HCT116 (cell line): ENCODE measurements at regions not wholly inside any gene's neighbourhood (a gene's known extent, or its start where the extent isn't known, plus 50 kb on each side); places are given as distances from the start of the nearest gene placed in this dataset.

Experiments
- ATAC-seq: fragments of 200-7000 bp; cut with Tn5 transposase; 2 replicates; pipeline ENCODE4 v1.9.1; 2020; ENCODE audit warnings: mild to moderate bottlenecking, moderate library complexity
- BruUV-seq: library from RNA; stranded (reverse); fragments of 400-500 nt; replicated peaks from 2 replicates; lab custom pipeline; 2021; lab: Mats Ljungman, UMichigan
- CTCF ChIA-PET: fragments of 300-600 bp; sonication (Branson Sonifier 250); formaldehyde crosslinking; loops from one replicate; lab custom pipeline; 2021; ENCODE audit warnings: antibody characterized with exemption; lab: Charles Lee
- POLR2A ChIA-PET: fragments of 300-600, 350-600 bp; sonication (Branson Sonifier 250); formaldehyde crosslinking; loops from one replicate; lab custom pipeline; 2021; ENCODE audit warnings: antibody characterized with exemption; lab: Charles Lee
- RAD21 ChIA-PET, 2 experiments: fragments of 300-600 bp; sonication (Branson Sonifier 250); formaldehyde crosslinking; loops; one replicate each; lab custom pipeline; 2023; ENCODE audit warnings: low total read pairs in 2 of 2; ENCODE audit not compliant: uncharacterized antibody in 2 of 2, unreplicated experiment in 2 of 2, low non-redundant PET in 1 of 2; lab: Charles Lee
- DNase-seq: peaks from one replicate; pipeline ENCODE4 v3.0.0-alpha.2; 2010; ENCODE audit warnings: low read depth, low spot score
- H2AFZ ChIP-seq: fragments of 200-600 bp; shearing (Covaris generic), sonication (generic); 2 replicates; pipeline ENCODE4 v1.6.1; 2017; ENCODE audit warnings: low read depth, mixed run types, mixed read lengths, antibody characterized with exemption, low read length; ENCODE audit not compliant: poor library complexity, severe bottlenecking
- H3K27ac ChIP-seq: 2 replicates; pipeline ENCODE4 v1.5.1; 2012; ENCODE audit warnings: low read depth, low read length
- H3K27me3 ChIP-seq: fragments of 200-600 bp; sonication (generic); 2 replicates; pipeline ENCODE4 v1.6.1; 2016; ENCODE audit warnings: mixed run types, low read length, mixed read lengths; ENCODE audit not compliant: insufficient read depth
- H3K36me3 ChIP-seq, 2 experiments: fragments of 200-500 bp in 1 of 2; fragments of 200-600 bp in 1 of 2; sonication (Bioruptor generic) in 1 of 2; sonication (generic) in 1 of 2; 2 replicates each; pipeline versions ENCODE4 v1.5.1 to v1.6.1; 2014 to 2016; ENCODE audit warnings: low read length in 2 of 2, inconsistent platforms in 1 of 2, mixed read lengths in 1 of 2, mixed run types in 1 of 2; ENCODE audit not compliant: insufficient read depth in 2 of 2, control insufficient read depth in 1 of 2
- H3K4me1 ChIP-seq, 2 experiments: fragments of 200-600 bp in 1 of 2; sonication (generic) in 1 of 2; 2 replicates each; pipeline versions ENCODE4 v1.5.1 to v1.6.1; 2012 to 2017; ENCODE audit warnings: low read length in 2 of 2, inconsistent platforms in 1 of 2, mild to moderate bottlenecking in 1 of 2, mixed read lengths in 1 of 2, mixed run types in 1 of 2, moderate library complexity in 1 of 2; ENCODE audit not compliant: insufficient read depth in 2 of 2, control insufficient read depth in 1 of 2
- H3K4me2 ChIP-seq: fragments of 200-600 bp; sonication (generic); 2 replicates; pipeline ENCODE4 v1.6.1; 2017; ENCODE audit warnings: mixed run types, low read length, mixed read lengths
- H3K4me3 ChIP-seq, 2 experiments: fragments of 200-600 bp in 1 of 2; sonication (generic) in 1 of 2; replicated peaks in 1 of 2; 2 replicates each; pipeline ENCODE4 v1.5.1; 2011 to 2016; ENCODE audit warnings: low read length in 2 of 2, control low read depth in 1 of 2, low read depth in 1 of 2, mild to moderate bottlenecking in 1 of 2, mixed read lengths in 1 of 2, mixed run types in 1 of 2
- H3K79me2 ChIP-seq: fragments of 200-600 bp; sonication (generic); 2 replicates; pipeline ENCODE4 v1.6.1; 2017; ENCODE audit warnings: mild to moderate bottlenecking, mixed run types, low read length, moderate library complexity, mixed read lengths; ENCODE audit not compliant: insufficient read depth
- H3K9ac ChIP-seq: fragments of 200-600 bp; sonication (generic); 2 replicates; pipeline ENCODE4 v1.6.1; 2016; ENCODE audit warnings: low read length, mixed read lengths
- H3K9me2 ChIP-seq: fragments of 200-600 bp; sonication (generic), shearing (Covaris generic); 2 replicates; pipeline ENCODE4 v1.6.1; 2017; ENCODE audit warnings: mixed run types, mild to moderate bottlenecking, moderate library complexity; ENCODE audit not compliant: insufficient read depth
- H3K9me3 ChIP-seq, 2 experiments: fragments of 200-500 bp in 1 of 2; fragments of 200-600 bp in 1 of 2; sonication (Bioruptor generic) in 1 of 2; sonication (generic) in 1 of 2; 2 replicates each; pipeline ENCODE4 v1.6.1; 2014 to 2017; ENCODE audit warnings: low read length in 2 of 2, mixed read lengths in 2 of 2, inconsistent platforms in 1 of 2, low read depth in 1 of 2, mild to moderate bottlenecking in 1 of 2, mixed run types in 1 of 2, moderate library complexity in 1 of 2; ENCODE audit not compliant: control insufficient read depth in 1 of 2, insufficient read depth in 1 of 2
- H4K20me1 ChIP-seq: fragments of 200-600 bp; sonication (generic), shearing (Covaris generic); 2 replicates; pipeline ENCODE4 v1.6.1; 2017; ENCODE audit warnings: mixed run types, mild to moderate bottlenecking, moderate library complexity; ENCODE audit not compliant: insufficient read depth
- RAD21 ChIP-seq: IDR thresholded peaks from 2 replicates; pipeline ENCODE4 v1.6.1; 2012; ENCODE audit warnings: low read depth, mild to moderate bottlenecking
- intact Hi-C: fragments of 100-400 bp; cut with micrococcal nuclease; formaldehyde crosslinking; loops from 2 replicates; pipeline ENCODE4 v1.10.0; 2022
- TF ChIP-seq, protein P1 (sequence below), 3 experiments: fragments of 200-600 bp in 1 of 3; sonication (generic) in 1 of 3; IDR thresholded peaks in 2 of 3; conservative IDR thresholded peaks in 1 of 3; 2 replicates each; pipeline ENCODE4 v1.5.1; 2012 to 2017; ENCODE audit warnings: low read depth in 2 of 3, low read length in 2 of 3, antibody characterized with exemption in 1 of 3, borderline replicate concordance in 1 of 3, control low read depth in 1 of 3, mild to moderate bottlenecking in 1 of 3, mixed read lengths in 1 of 3, mixed run types in 1 of 3, moderate library complexity in 1 of 3; ENCODE audit not compliant: insufficient read depth in 1 of 3
- TF ChIP-seq, protein P2 (sequence below): IDR thresholded peaks from 2 replicates; pipeline ENCODE4 v1.6.1; 2012; ENCODE audit warnings: low read depth

DNA sequence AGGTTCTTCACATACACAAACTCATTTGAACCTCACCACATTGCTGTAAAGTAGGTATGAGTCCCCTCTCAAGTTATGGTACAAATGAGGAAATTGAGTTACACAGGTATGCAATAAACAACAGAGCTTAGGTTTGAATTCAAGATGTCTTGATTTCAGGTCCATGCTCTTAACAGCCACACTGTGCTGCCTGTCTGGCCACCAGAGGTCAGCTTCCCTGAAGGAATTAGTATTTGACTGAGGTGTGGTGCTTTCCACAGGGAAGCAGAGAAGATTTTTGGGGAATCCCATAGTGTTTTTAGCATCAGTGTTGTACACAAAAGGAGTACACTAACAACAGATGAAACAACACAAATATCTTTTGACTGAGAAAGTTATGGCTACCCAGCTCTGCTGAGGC lies 94.4 kb upstream of the ITGA1 start:
- H3K9me3 ChIP-seq = no peaks in the 10 kb centered on the region
- no peak overlapping the region for H2AFZ ChIP-seq
- H3K9me2 ChIP-seq = no peaks in the 10 kb centered on the region
- H3K4me2 ChIP-seq = no peak overlapping the region
- no peaks in the 10 kb centered on the region for H3K4me1 ChIP-seq
- DNase-seq = no peak
- H3K36me3 ChIP-seq = no peaks in the 10 kb centered on the region
- TF ChIP-seq, protein P1, sequence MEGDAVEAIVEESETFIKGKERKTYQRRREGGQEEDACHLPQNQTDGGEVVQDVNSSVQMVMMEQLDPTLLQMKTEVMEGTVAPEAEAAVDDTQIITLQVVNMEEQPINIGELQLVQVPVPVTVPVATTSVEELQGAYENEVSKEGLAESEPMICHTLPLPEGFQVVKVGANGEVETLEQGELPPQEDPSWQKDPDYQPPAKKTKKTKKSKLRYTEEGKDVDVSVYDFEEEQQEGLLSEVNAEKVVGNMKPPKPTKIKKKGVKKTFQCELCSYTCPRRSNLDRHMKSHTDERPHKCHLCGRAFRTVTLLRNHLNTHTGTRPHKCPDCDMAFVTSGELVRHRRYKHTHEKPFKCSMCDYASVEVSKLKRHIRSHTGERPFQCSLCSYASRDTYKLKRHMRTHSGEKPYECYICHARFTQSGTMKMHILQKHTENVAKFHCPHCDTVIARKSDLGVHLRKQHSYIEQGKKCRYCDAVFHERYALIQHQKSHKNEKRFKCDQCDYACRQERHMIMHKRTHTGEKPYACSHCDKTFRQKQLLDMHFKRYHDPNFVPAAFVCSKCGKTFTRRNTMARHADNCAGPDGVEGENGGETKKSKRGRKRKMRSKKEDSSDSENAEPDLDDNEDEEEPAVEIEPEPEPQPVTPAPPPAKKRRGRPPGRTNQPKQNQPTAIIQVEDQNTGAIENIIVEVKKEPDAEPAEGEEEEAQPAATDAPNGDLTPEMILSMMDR (IDR thresholded peaks at IDR 0.05 in 2 of 3, conservative IDR thresholded peaks at IDR 0.05 in 1 of 3; ENCODE audit: borderline replicate concordance in 1 of 3, insufficient read depth in 1 of 3, low read depth in 2 of 3, low read length in 2 of 3) = peak; percentile 36 to 69 (median 62); a peak in 5 of 6 replicates
- TF ChIP-seq, protein P2, sequence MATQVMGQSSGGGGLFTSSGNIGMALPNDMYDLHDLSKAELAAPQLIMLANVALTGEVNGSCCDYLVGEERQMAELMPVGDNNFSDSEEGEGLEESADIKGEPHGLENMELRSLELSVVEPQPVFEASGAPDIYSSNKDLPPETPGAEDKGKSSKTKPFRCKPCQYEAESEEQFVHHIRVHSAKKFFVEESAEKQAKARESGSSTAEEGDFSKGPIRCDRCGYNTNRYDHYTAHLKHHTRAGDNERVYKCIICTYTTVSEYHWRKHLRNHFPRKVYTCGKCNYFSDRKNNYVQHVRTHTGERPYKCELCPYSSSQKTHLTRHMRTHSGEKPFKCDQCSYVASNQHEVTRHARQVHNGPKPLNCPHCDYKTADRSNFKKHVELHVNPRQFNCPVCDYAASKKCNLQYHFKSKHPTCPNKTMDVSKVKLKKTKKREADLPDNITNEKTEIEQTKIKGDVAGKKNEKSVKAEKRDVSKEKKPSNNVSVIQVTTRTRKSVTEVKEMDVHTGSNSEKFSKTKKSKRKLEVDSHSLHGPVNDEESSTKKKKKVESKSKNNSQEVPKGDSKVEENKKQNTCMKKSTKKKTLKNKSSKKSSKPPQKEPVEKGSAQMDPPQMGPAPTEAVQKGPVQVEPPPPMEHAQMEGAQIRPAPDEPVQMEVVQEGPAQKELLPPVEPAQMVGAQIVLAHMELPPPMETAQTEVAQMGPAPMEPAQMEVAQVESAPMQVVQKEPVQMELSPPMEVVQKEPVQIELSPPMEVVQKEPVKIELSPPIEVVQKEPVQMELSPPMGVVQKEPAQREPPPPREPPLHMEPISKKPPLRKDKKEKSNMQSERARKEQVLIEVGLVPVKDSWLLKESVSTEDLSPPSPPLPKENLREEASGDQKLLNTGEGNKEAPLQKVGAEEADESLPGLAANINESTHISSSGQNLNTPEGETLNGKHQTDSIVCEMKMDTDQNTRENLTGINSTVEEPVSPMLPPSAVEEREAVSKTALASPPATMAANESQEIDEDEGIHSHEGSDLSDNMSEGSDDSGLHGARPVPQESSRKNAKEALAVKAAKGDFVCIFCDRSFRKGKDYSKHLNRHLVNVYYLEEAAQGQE = no peak
- TF ChIP-seq RAD21 = peak; percentile 53
- TF ChIP-seq, all 23 proteins: peak for 2
- no peaks in the 10 kb centered on the region for H3K27me3 ChIP-seq
- ChIA-PET POLR2A (no interaction called here), RAD21 (no interaction called here), CTCF (interaction anchor here (2.9 kb wide), 1 partner anchor 222 kb away, joined by 8 read pairs; no protein-coding TSS in a partner anchor)
- no TSS peak for BruUV-seq
- no peak overlapping the region for H3K9ac ChIP-seq
- H3K4me3 ChIP-seq = no peak overlapping the region
- intact Hi-C loops = loop anchor here (2.0 kb wide), 1 partner anchor 222 kb away; no protein-coding TSS in a partner anchor
- no peak overlapping the region for H3K27ac ChIP-seq
- no peaks in the 10 kb centered on the region for H4K20me1 ChIP-seq
- H3K79me2 ChIP-seq = no peaks in the 10 kb centered on the region
- ATAC-seq = peak; percentile 78
